Heart left ventricle (tissue), 13 donors: ENCODE measurements at regions not wholly inside any gene's neighbourhood (a gene's known extent, or its start where the extent isn't known, plus 50 kb on each side); places are given as distances from the start of the nearest gene placed in this dataset.

ENCODE experiments used
- POLR2A ChIP-seq, 2 donors: fragments of 450-650 bp; IDR thresholded peaks; one replicate each; pipeline ENCODE4 v1.6.1; 2017; ENCODE audit warnings: antibody characterized with exemption in 2 of 2, mild to moderate bottlenecking in 2 of 2, moderate library complexity in 2 of 2
- TF ChIP-seq, protein P1 (sequence below), 12 donors: fragments of 200-600 bp; sonication (generic) in 4 of 12; IDR thresholded peaks; one replicate each; pipeline versions ENCODE4 v1.5.0 to v1.8.0; 2018 to 2022; ENCODE audit warnings: antibody characterized with exemption in 12 of 12, mild to moderate bottlenecking in 5 of 12
- donor health status: ischemic (EF 13 %, LVEDD 7.1; RV severe dilation, severe dysfunction).
- donor health status: DM: no; HTN: yes; CAD: no.
- donor health status: DM: no; HTN: no; CAD: no.
- donor health status: ischemic (EF 25% LVEDD 6.9; RV normal size, moderate dysfunction).
- donor health status: ischemic (EF 25% LVEDD 5.7; RV mildly dilated, moderate dysfunction).
- donor health status: ischemic (EF 35%, LVEDD 5.7; RV mildly dilated, moderate dysfunction).
- donor health status: nonischemic (EF 11% LVEDD 7.7; RV severe dilation, severe dysfunction).
- donor health status: DM: yes; HTN: yes; CAD: no.
- donor health status: PGD.
- donor health status: ischemic (EF 29% LVEDD 5.4; RV normal size, mild dysfunction).
- donor health status: nonischemic (EF 23%, LVEDD 6.1; RV moderate dilation, normal function).

DNA sequence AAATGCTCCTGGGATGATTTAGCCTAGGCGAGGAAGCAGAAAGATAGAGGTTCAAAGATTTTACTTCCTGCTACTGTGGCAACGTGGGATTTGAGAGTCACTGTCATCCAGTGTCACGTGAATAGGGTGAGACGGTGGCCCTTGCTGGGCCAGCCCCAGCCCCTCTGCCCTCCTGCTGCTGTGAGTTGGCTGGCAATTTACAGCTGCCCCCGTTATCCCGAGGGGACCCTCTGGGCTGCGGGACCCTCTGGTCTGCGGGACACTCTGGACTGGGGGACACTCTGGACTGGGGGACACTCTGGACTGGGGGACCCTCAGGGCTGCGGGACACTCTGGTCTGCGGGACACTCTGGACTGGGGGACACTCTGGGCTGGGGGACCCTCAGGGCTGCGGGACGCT lies 765.4 kb downstream of the TRIML1 start:
- TF ChIP-seq, protein P1, sequence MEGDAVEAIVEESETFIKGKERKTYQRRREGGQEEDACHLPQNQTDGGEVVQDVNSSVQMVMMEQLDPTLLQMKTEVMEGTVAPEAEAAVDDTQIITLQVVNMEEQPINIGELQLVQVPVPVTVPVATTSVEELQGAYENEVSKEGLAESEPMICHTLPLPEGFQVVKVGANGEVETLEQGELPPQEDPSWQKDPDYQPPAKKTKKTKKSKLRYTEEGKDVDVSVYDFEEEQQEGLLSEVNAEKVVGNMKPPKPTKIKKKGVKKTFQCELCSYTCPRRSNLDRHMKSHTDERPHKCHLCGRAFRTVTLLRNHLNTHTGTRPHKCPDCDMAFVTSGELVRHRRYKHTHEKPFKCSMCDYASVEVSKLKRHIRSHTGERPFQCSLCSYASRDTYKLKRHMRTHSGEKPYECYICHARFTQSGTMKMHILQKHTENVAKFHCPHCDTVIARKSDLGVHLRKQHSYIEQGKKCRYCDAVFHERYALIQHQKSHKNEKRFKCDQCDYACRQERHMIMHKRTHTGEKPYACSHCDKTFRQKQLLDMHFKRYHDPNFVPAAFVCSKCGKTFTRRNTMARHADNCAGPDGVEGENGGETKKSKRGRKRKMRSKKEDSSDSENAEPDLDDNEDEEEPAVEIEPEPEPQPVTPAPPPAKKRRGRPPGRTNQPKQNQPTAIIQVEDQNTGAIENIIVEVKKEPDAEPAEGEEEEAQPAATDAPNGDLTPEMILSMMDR (IDR thresholded peaks at IDR 0.05): no peak
- no peak for TF ChIP-seq POLR2A (IDR thresholded peaks at IDR 0.05)
